SK-N-SH (cell line): ENCODE measurements at regions not wholly inside any gene's neighbourhood (a gene's known extent, or its start where the extent isn't known, plus 50 kb on each side); places are given as distances from the start of the nearest gene placed in this dataset.

Experiments used
- CTCF ChIA-PET: fragments of 300-600, 350-600 bp; formaldehyde crosslinking; extraction: SDS; loops from one replicate; lab custom pipeline; 2021; lab: Yijun Ruan, JAX
- POLR2A ChIA-PET: fragments of 350-600 bp; sonication (Branson Sonifier 250); formaldehyde crosslinking; extraction: SDS; loops from one replicate; lab custom pipeline; 2020; ENCODE audit warnings: antibody characterized with exemption, inconsistent platforms; lab: Yijun Ruan, JAX
- DNase-seq: peaks from one replicate; pipeline ENCODE4 v3.0.0; 2012
- H2AFZ ChIP-seq: fragments of 200-600 bp; sonication (generic); 2 replicates; pipeline ENCODE4 v1.8.1; 2016; ENCODE audit warnings: antibody characterized with exemption, mild to moderate bottlenecking, low read depth
- H3F3A ChIP-seq: fragments of 200-600 bp; sonication (generic); replicated peaks from 2 replicates; pipeline ENCODE3; 2016; ENCODE audit warnings: antibody characterized with exemption, mild to moderate bottlenecking; ENCODE audit not compliant: insufficient read depth
- H3K27ac ChIP-seq, 2 experiments: fragments of 200-500 bp in 1 of 2; fragments of 200-600 bp in 1 of 2; sonication (Bioruptor generic) in 1 of 2; sonication (generic), shearing (Covaris generic) in 1 of 2; 2 replicates each; pipeline versions ENCODE4 v1.5.1 to v1.6.1; 2014 to 2016; ENCODE audit warnings: low read depth in 2 of 2, inconsistent platforms in 1 of 2, low read length in 1 of 2, mild to moderate bottlenecking in 1 of 2, mixed read lengths in 1 of 2
- H3K27me3 ChIP-seq: fragments of 200-600 bp; sonication (generic), shearing (Covaris generic); 2 replicates; pipeline ENCODE4 v1.6.1; 2016; ENCODE audit warnings: mixed run types; ENCODE audit not compliant: insufficient read depth
- H3K36me3 ChIP-seq, 2 experiments: fragments of 200-500 bp in 1 of 2; fragments of 200-600 bp in 1 of 2; sonication (Bioruptor generic) in 1 of 2; sonication (generic) in 1 of 2; replicated peaks in 1 of 2; 2 replicates each; pipeline versions ENCODE3 to v1.5.1; 2014 to 2016; ENCODE audit warnings: low read length in 1 of 2, mild to moderate bottlenecking in 1 of 2; ENCODE audit not compliant: insufficient read depth in 2 of 2, control insufficient read depth in 1 of 2
- H3K4me1 ChIP-seq, 2 experiments: fragments of 200-500 bp in 1 of 2; fragments of 200-600 bp in 1 of 2; sonication (Bioruptor generic) in 1 of 2; sonication (generic), shearing (Covaris generic) in 1 of 2; 2 replicates each; pipeline versions ENCODE4 v1.5.1 to v1.6.1; 2014 to 2016; ENCODE audit warnings: low read depth in 1 of 2, low read length in 1 of 2, mixed run types in 1 of 2; ENCODE audit not compliant: insufficient read depth in 2 of 2, control insufficient read depth in 1 of 2
- H3K4me2 ChIP-seq: fragments of 200-600 bp; sonication (generic), shearing (Covaris generic); 2 replicates; pipeline ENCODE4 v1.6.1; 2017; ENCODE audit warnings: mixed run types
- H3K4me3 ChIP-seq, 2 experiments: fragments of 200-500 bp in 1 of 2; fragments of 200-600 bp in 1 of 2; sonication (Bioruptor generic) in 1 of 2; sonication (generic), shearing (Covaris generic) in 1 of 2; 2 replicates each; pipeline versions ENCODE4 v1.5.1 to v1.8.1; 2014 to 2016; ENCODE audit warnings: low read depth in 2 of 2, inconsistent platforms in 1 of 2, low read length in 1 of 2, mild to moderate bottlenecking in 1 of 2, mixed read lengths in 1 of 2, moderate library complexity in 1 of 2
- H3K79me2 ChIP-seq: fragments of 200-600 bp; sonication (generic); 2 replicates; pipeline ENCODE4 v1.8.1; 2017; ENCODE audit warnings: mild to moderate bottlenecking; ENCODE audit not compliant: insufficient read depth
- H3K9ac ChIP-seq: fragments of 200-600 bp; sonication (generic); 2 replicates; pipeline ENCODE4 v1.6.1; 2017; ENCODE audit warnings: mixed run types
- H3K9me2 ChIP-seq: fragments of 200-600 bp; sonication (generic); 2 replicates; pipeline ENCODE4 v1.6.1; 2017; ENCODE audit warnings: mixed run types
- H3K9me3 ChIP-seq: fragments of 200-600 bp; sonication (generic); 2 replicates; pipeline ENCODE4 v1.6.1; 2017; ENCODE audit warnings: mixed run types, mild to moderate bottlenecking, moderate library complexity
- H4K20me1 ChIP-seq: fragments of 200-600 bp; sonication (generic); 2 replicates; pipeline ENCODE4 v1.6.1; 2017; ENCODE audit warnings: mild to moderate bottlenecking, mixed run types; ENCODE audit not compliant: insufficient read depth
- CHD2 ChIP-seq: fragments of 150-350 bp; IDR thresholded peaks from 2 replicates; pipeline ENCODE4 v1.6.1; 2018; ENCODE audit warnings: low read length; ENCODE audit not compliant: partially characterized antibody
- ELF1 ChIP-seq: IDR thresholded peaks from 2 replicates; pipeline ENCODE4 v1.4.0; 2012
- EP300 ChIP-seq, 2 experiments: IDR thresholded peaks; 2 replicates each; pipeline versions ENCODE4 v1.4.0 to v1.6.1; 2012; ENCODE audit warnings: borderline replicate concordance in 1 of 2, low read depth in 1 of 2, low read length in 1 of 2
- EZH2phosphoT487 ChIP-seq: fragments of 200-600 bp; sonication (generic); IDR thresholded peaks from 2 replicates; pipeline ENCODE4 v1.6.1; 2017; ENCODE audit warnings: low read depth, mixed run types, mild to moderate bottlenecking, antibody characterized with exemption, moderate library complexity, borderline replicate concordance
- FOSL2 ChIP-seq: IDR thresholded peaks from 2 replicates; pipeline ENCODE4 v1.4.0; 2012; ENCODE audit warnings: low read depth, mild to moderate bottlenecking, moderate library complexity, borderline replicate concordance
- FOXJ3 ChIP-seq: sonication (generic); formaldehyde crosslinking; IDR thresholded peaks from 2 replicates; pipeline ENCODE4 v1.5.1; 2020; ENCODE audit warnings: mild to moderate bottlenecking, missing genetic modification reagents
- GATA2 ChIP-seq: sonication (generic); formaldehyde crosslinking; IDR thresholded peaks from 2 replicates; pipeline ENCODE4 v1.5.0; 2020; ENCODE audit warnings: mild to moderate bottlenecking, missing genetic modification reagents
- MEF2A ChIP-seq: IDR thresholded peaks from 2 replicates; pipeline ENCODE4 v1.4.0; 2012; ENCODE audit warnings: low read depth, borderline replicate concordance
- NRF1 ChIP-seq: IDR thresholded peaks from 2 replicates; pipeline ENCODE4 v1.6.1; 2012; ENCODE audit warnings: low read depth, mild to moderate bottlenecking, low read length
- POLR2AphosphoS5 ChIP-seq: IDR thresholded peaks from 2 replicates; pipeline ENCODE4 v1.6.1; 2012; ENCODE audit warnings: low read depth, low read length
- RAD21 ChIP-seq: IDR thresholded peaks from 2 replicates; pipeline ENCODE4 v1.6.1; 2012; ENCODE audit warnings: mild to moderate bottlenecking, low read length
- RFX5 ChIP-seq: IDR thresholded peaks from 2 replicates; pipeline ENCODE4 v1.6.1; 2012; ENCODE audit warnings: mild to moderate bottlenecking, improper control_type of control experiment, low read length
- SMC3 ChIP-seq: IDR thresholded peaks from 2 replicates; pipeline ENCODE4 v1.6.1; 2012; ENCODE audit warnings: low read depth, low read length, improper control_type of control experiment
- TAF1 ChIP-seq: IDR thresholded peaks from 2 replicates; pipeline ENCODE4 v1.6.1; 2012; ENCODE audit warnings: low read depth, mild to moderate bottlenecking, low read length, moderate library complexity, borderline replicate concordance
- TCF12 ChIP-seq: IDR thresholded peaks from 2 replicates; pipeline ENCODE4 v1.4.0; 2012
- USF1 ChIP-seq: IDR thresholded peaks from 2 replicates; pipeline ENCODE4 v1.4.0; 2012; ENCODE audit warnings: low read depth, borderline replicate concordance
- USF2 ChIP-seq: fragments of 150-350 bp; IDR thresholded peaks from 2 replicates; pipeline ENCODE4 v1.6.1; 2017; ENCODE audit warnings: antibody characterized with exemption, low read length, low read depth, borderline replicate concordance
- YY1 ChIP-seq: IDR thresholded peaks from 2 replicates; pipeline ENCODE4 v1.4.0; 2012; ENCODE audit warnings: low read depth, mild to moderate bottlenecking
- WGBS: methylation state at CpG from one replicate; pipeline ENCODE4 v1.1.6; 2017; ENCODE audit warnings: low lambda C conversion rate; 5-methylcytosine and 5-hydroxymethylcytosine counted together

- DNase-seq: no peak
- H3K4me2 ChIP-seq: no peak overlapping the region
- no peaks in the 10 kb centered on the region for H4K20me1 ChIP-seq
- POLR2A ChIA-PET: no interaction called here
- no peaks in the 10 kb centered on the region for H3K27me3 ChIP-seq
- H3K4me1 ChIP-seq: peaks cover 0 to 15% of the 10 kb centered on the region in 2 experiments; a peak in 1 of 4 replicates
- H3K79me2 ChIP-seq: no peaks in the 10 kb centered on the region
- H3K4me3 ChIP-seq: no peak overlapping the region
- 19% methylated on average over 2 of the region's 2 CpGs for WGBS
- no peak overlapping the region for H2AFZ ChIP-seq
- CTCF ChIA-PET: no interaction called here
- H3K36me3 ChIP-seq: no peaks in the 10 kb centered on the region
- H3F3A ChIP-seq: no peaks in the 10 kb centered on the region
- no peak overlapping the region for H3K9ac ChIP-seq
- no peaks in the 10 kb centered on the region for H3K9me2 ChIP-seq
- TF ChIP-seq POLR2AphosphoS5 (no peak), TCF12 (no peak), FOSL2 (no peak), SMC3 (no peak), USF1 (no peak), RAD21 (no peak), EZH2phosphoT487 (no peak), GATA2 (CRISPR knock-in tag) (no peak), CHD2 (no peak), RFX5 (no peak), ELF1 (no peak), EP300 (IDR thresholded peaks at IDR 0.05; ENCODE audit: borderline replicate concordance in 1 of 2, low read depth in 1 of 2, low read length in 1 of 2) (no peak), TAF1 (no peak), NRF1 (no peak), FOXJ3 (CRISPR knock-in tag) (no peak), YY1 (no peak), USF2 (no peak), MEF2A (no peak)
- TF ChIP-seq, all 33 proteins: peak for 0
- Histone ChIP-seq H3K27ac (no peak overlapping the region), H3K9me3 (no peaks in the 10 kb centered on the region)
Measured at GRCh38 chr17:33980193-33980592, 274.9 kb upstream of the CCL2 start.
